Vagina (tissue), 2 donors: ENCODE measurements at regions not wholly inside any gene's neighbourhood (a gene's known extent, or its start where the extent isn't known, plus 50 kb on each side); places are given as distances from the start of the nearest gene placed in this dataset.

Experiments used
- POLR2A ChIP-seq, 2 donors: fragments of 450-650 bp; IDR thresholded peaks; one replicate each; pipeline ENCODE4 v1.6.1; 2017; ENCODE audit warnings: antibody characterized with exemption in 2 of 2, mild to moderate bottlenecking in 2 of 2, moderate library complexity in 2 of 2
- POLR2AphosphoS5 ChIP-seq, 2 donors: sonication (generic); formaldehyde crosslinking; IDR thresholded peaks; one replicate each; pipeline ENCODE4 v1.9.0; 2017; ENCODE audit warnings: antibody characterized with exemption in 2 of 2, mild to moderate bottlenecking in 2 of 2, low read depth in 1 of 2; ENCODE audit not compliant: insufficient read depth in 1 of 2
- TF ChIP-seq, protein P1 (sequence below), 3 experiments: fragments of 450-650 bp in 2 of 3; fragments of 200-600 bp in 1 of 3; sonication (generic) in 1 of 3; IDR thresholded peaks; one replicate each; pipeline ENCODE4 v1.5.1; 2017 to 2019; ENCODE audit warnings: antibody characterized with exemption in 3 of 3, mild to moderate bottlenecking in 2 of 3, moderate library complexity in 2 of 3

DNA sequence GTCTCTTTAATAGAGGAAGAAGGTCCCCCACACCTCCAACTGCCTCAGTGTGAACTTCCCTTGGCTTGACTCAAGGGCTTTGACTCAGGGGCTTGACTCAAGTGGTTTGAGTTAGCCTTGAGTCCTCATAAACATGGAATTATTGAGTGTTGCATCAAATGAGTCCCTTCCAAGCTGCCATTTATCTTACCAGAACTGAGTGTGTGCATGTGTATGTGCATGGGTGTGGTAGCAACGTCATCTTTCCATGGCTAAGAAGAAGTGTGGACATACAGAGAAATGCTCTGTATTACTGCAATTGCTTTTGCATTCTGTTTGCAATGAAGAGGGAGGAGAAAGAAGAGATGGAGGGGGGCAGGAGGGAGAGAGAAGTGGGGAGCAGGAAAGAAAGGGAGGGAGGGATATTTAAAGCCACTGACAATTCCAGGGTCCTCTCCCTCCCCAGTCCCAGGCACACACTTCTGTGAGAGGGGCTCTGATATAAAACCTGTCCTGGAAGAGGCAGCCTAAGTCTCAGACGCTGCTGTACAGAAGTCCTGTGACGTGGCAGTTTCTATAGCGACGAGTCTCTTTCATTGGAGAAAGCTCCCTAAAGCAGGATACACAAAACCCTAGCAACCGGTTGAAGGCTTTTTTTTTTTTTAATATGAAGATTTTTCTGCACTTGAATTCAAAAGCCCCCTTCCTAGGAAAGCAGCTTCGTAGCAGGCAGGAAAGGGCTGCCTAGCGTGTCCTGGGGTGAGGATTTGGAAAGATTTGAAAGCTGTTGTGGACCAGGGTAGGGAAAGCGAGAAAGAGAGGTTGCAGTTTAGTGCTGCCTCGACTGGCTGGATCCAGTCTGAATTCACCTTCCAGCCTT lies 93.3 kb upstream of the MAP1B start:
- TF ChIP-seq POLR2AphosphoS5 (IDR thresholded peaks at IDR 0.05; ENCODE audit: insufficient read depth in 1 of 2, low read depth in 1 of 2) (no peak), POLR2A (IDR thresholded peaks at IDR 0.05) (no peak)
- TF ChIP-seq, protein P1, sequence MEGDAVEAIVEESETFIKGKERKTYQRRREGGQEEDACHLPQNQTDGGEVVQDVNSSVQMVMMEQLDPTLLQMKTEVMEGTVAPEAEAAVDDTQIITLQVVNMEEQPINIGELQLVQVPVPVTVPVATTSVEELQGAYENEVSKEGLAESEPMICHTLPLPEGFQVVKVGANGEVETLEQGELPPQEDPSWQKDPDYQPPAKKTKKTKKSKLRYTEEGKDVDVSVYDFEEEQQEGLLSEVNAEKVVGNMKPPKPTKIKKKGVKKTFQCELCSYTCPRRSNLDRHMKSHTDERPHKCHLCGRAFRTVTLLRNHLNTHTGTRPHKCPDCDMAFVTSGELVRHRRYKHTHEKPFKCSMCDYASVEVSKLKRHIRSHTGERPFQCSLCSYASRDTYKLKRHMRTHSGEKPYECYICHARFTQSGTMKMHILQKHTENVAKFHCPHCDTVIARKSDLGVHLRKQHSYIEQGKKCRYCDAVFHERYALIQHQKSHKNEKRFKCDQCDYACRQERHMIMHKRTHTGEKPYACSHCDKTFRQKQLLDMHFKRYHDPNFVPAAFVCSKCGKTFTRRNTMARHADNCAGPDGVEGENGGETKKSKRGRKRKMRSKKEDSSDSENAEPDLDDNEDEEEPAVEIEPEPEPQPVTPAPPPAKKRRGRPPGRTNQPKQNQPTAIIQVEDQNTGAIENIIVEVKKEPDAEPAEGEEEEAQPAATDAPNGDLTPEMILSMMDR (IDR thresholded peaks at IDR 0.05), result no peak
